Skin of body (tissue), 1 donor: ENCODE measurements at regions not wholly inside any gene's neighbourhood (a gene's known extent, or its start where the extent isn't known, plus 50 kb on each side); places are given as distances from the start of the nearest gene placed in this dataset.
"Not testable (repeated sequence)": the region's sequence is repeated elsewhere in the genome, so short reads cannot be mapped to it uniquely, and the experiment has no call there.

Experiments used
- DNase-seq: peaks from one replicate; lab custom pipeline; 2025; lab: John Stamatoyannopoulos, UW

GRCh38 chr2:230593765-230594164 is 118.9 kb upstream of the CAB39 start:
- DNase-seq = no peak

- no peak for DNase-seq
These were observed 118.3 kb upstream of the CAB39 start for GRCh38 chr2:230594286-230594840.

GRCh38 chr2:230599853-230600252 is 112.8 kb upstream of the CAB39 start:
- DNase-seq = no peak

- no peak for DNase-seq
These were observed 112.4 kb upstream of the CAB39 start for GRCh38 chr2:230600285-230600684.

GRCh38 chr2:230600881-230601280 is 111.8 kb upstream of the CAB39 start:
- DNase-seq = no peak

- DNase-seq = no peak
These were observed 111.1 kb upstream of the CAB39 start for GRCh38 chr2:230601510-230601909.

GRCh38 chr2:230602562-230603230 is 109.9 kb upstream of the CAB39 start:
- DNase-seq = no peak

GRCh38 chr2:230603317-230603716 is 109.3 kb upstream of the CAB39 start:
- DNase-seq = not testable (repeated sequence)

- not testable (repeated sequence) for DNase-seq
These were observed 108.5 kb upstream of the CAB39 start for GRCh38 chr2:230604158-230604557.

GRCh38 chr2:230614040-230614439 is 98.6 kb upstream of the CAB39 start:
- no peak for DNase-seq

GRCh38 chr2:230614913-230615332 is 97.7 kb upstream of the CAB39 start:
- DNase-seq = no peak

GRCh38 chr2:230617256-230617706 is 95.4 kb upstream of the CAB39 start:
- not testable (repeated sequence) for DNase-seq

GRCh38 chr2:230619491-230619890 is 93.2 kb upstream of the CAB39 start:
- no peak for DNase-seq

GRCh38 chr2:230625220-230625619 is 87.4 kb upstream of the CAB39 start:
- DNase-seq = not testable (repeated sequence)

- not testable (repeated sequence) for DNase-seq
These were observed 85.6 kb upstream of the CAB39 start for GRCh38 chr2:230627091-230627490.

GRCh38 chr2:230627806-230628724 is 84.6 kb upstream of the CAB39 start:
- peak; percentile 44 for DNase-seq

GRCh38 chr2:230631470-230631869 is 81.2 kb upstream of the CAB39 start:
- DNase-seq = no peak

GRCh38 chr2:230634146-230634545 is 78.5 kb upstream of the CAB39 start:
- peak; percentile 31 for DNase-seq

- not testable (repeated sequence) for DNase-seq
These were observed 77.8 kb upstream of the CAB39 start for GRCh38 chr2:230634721-230635313.

GRCh38 chr2:230636684-230637271 is 75.9 kb upstream of the CAB39 start:
- no peak for DNase-seq

- not testable (repeated sequence) for DNase-seq
These were observed 75.2 kb upstream of the CAB39 start for GRCh38 chr2:230637486-230637885.
